ENCODE measurements at regions not wholly inside any gene's neighbourhood (a gene's known extent, or its start where the extent isn't known, plus 50 kb on each side); places are given as distances from the start of the nearest gene placed in this dataset.

DNA sequence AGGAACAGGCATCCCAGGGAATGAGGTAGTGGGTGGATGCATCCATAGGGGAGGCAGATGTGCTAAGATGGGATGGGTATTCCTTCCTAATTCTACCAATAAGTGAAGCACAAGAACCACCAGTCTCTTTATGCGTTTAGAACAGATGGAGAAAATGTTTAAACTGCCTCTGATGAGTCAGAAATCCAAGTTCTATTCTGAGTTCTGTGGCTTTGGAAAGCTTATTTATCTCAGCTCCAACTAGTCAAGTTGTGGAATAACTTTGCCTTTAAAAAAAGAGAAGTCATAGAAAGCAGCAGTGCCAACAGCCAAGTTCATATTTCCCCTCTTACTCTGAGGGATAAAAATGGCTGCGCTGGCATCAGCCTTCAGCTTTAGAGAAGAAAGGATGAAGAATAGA is 761.7 kb downstream of the IGSF11 start:
- no peak for DNase-seq (ENCODE audit: low spot score)

DNA sequence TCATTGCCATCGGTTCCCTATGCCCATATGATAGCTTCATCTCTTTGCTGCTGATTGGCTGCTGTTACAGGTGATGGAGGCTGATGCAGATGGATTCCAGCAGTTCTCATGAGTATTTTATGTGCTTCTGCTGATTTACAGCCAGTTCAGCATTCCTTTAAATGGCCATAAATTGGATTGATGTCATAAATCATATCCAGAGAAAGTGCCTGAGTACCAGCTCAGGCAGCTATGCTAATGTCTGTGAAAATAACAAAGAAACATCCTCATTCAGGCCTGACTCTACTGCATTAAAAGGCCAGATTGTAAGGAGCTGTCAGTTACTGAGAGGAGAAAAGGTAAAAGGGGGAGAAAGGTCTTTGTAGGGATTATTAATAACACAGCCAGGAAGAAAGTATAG is 756.8 kb downstream of the IGSF11 start:
- no peak for DNase-seq (ENCODE audit: low spot score)

DNA sequence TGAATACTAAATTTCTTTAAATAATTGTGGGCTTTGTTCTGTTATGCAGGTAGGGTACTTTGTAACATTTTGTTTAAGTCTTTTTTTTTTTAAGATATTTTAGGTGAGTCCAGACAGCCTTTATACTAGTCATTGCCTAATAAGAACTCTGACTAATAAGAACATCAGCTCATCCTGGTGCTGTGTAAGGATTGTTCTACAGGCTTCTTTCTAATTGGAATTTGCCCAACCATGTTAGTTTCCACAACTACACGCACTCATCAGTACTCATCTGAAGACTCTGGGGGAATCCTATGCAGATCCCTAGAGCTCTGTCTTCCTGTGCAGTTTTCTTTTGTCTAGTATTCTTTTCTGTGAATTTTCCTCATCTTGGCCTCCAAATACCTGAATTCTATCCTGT is 741.8 kb downstream of the IGSF11 start:
- DNase-seq (ENCODE audit: low spot score) = no peak

DNA sequence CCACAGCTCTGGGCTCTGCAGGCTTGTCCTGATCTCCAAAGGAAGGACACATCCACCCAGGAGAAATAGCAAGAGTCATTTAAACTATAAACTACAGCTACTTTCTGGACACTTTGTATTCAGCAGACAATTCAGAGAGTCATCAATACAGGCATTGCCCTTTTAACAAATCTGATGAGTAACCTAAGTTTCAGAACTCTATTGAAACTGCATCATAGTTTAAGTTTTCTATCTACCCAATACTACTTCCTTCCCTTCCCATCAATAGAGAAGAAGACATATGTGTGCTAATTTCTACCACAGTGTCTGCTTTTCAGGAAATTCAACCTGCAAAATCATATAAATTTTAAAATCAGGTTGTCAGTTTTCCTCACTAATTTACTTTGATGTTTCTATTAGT is 736.5 kb downstream of the IGSF11 start:
- no peak for DNase-seq (ENCODE audit: low spot score)

DNA sequence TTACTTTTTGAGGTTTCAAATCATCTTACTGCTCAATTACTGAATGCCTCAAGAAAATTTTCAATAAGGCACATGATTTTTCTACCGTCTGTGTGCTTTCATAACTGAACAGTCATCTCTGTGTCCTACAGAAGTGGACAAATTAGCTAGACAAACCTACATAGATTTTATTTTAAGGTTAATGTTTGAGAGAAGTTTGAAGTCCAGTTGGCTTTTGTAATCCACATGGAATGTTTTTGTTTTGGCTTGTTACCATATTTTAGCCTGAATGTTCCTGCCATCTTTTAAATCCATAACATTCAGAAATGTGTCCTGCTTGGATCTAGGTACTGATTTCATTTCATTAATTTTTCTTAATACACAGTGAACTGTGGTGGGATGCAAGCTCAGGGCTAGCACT is 730.1 kb downstream of the IGSF11 start:
- DNase-seq (ENCODE audit: low spot score) = no peak

DNA sequence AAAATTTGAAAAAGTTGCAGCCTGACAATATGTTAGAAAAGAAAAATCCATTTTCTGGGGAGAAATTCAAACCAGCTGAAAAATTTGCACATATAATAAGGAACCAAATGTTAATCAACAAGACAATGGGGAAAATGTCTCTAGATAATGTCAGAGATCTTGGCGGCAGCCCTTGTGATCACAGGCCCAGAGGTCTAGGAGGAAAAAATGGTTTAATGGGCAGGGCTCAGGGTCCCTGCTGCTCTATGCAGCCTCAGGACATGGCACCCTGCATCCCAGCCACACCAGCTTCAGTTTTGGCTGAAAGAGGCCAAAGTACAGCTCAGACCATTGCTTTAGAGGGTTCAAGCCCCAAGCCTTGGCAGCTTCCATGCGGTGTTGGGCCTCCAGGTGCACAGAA is 701.9 kb downstream of the IGSF11 start:
- no peak for DNase-seq (ENCODE audit: low spot score)

DNA sequence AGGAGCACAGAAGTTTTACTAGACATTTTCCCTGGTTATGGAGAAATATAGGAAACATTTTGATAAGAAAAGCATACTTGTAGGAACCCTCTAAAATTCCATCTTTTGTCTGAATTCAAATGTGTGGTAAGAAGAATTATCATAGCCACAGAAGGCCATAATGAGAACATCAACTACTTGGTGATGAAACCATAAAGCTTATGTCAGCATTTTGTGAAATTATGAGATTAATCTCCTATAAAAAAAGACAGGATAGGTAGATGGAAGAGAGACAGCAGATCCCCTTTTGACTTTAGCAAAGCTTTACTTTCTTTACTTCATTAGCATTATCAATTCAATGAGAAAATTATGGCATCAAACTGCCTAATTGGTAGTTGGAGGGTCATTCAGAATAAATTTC is 697.0 kb downstream of the IGSF11 start:
- DNase-seq (ENCODE audit: low spot score) = no peak

DNA sequence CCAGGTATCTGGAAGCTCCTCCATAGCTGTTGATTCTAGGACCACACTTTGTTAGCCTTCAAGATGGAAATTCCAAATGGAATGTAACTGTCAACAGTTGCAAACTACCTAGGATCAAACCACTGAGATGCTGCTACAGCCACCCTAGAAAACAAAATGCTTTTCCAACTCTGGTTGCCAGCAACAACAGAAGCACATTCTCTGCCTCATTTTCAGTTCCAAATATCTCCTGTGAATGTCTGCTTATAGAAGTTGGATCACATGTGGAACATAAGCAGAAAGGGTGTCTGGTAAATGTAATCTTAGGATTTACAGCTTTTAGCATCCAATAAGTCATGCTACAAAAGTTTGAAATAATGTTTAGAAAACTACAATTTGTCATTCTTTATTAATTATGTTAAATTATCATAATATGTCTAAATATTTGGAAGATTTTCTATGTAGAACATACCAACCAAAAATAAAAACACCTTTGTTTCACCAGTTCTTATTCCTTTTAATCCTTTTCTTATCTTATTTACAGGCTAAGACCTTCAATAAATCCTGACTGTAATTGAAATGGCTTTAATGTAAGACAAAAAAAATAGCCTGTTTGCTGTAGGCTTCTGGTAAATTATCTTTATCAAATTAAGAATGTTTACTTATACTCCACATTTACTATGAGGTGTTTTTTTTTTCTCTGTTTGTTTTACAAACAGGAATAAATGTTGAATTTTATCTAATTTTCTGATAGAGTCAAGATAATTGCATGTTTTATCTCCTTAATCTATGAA is 687.1 kb downstream of the IGSF11 start:
- DNase-seq (ENCODE audit: low spot score) = no peak

DNA sequence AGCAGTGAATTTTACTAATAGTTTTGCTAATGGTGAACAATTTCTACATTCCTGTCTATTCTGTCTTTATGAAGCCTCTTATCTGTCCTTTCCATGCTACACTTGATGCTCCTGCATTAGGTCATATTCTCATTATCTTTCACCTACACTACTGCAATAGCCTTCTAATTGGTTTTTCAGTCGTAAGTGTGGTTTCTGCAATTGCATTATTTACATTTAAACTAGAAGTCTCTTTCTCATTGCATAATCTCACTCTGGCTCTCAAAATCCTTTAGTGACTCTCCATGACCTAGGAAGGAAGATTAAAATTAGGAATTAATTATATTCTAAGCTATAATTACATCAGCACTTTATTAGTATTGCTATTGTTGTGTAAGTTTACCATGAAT is 686.5 kb downstream of the IGSF11 start:
- DNase-seq (ENCODE audit: low spot score) = no peak

DNA sequence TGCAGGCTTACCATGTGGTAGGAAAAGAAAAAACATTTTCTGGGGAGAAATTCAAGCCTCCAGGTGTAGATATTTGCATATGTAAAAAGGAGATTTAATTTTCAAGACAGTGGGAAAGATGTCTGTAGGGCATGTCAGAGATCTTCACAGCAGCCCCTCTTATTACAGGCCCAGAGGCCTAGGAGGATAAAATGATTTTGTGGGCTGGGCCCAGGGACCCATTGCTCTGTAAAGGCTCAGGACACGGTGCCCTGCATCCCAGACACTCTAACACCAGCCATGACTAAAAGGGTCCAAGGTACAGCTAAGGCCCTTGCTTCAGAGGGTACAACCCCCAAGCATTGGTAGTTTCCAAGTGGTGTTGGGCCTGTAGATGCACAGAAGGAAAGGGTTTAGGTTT is 680.1 kb downstream of the IGSF11 start:
- no peak for DNase-seq (ENCODE audit: low spot score)

DNA sequence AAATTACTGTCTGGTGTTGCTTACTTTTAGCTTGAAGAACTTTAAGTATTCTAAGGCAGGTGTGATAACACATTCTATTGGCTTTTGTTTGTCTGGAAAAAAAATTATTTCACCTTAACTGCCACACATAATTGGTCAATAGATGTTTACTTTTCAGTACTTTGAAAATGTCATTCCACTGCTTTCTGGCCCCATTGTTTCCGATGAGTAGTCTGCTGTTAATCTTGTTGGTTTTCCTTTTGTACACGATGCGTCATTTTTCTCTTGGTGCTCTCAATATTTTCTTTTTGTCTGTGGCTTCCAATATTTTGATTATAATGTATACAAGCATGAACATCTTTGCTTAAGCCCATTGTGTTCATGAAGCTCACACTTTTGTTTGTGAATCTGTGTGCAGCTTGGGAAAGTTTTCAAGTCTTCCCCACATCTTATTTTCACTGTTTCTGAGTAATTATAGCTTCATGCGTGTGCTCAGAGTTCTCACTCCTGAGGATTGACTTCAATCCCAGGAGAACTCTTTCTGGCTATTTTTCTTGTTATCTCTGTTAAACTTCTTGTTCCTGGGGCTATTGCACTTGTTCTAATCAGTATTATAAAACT is 664.7 kb downstream of the IGSF11 start:
- no peak for DNase-seq (ENCODE audit: low spot score)

DNA sequence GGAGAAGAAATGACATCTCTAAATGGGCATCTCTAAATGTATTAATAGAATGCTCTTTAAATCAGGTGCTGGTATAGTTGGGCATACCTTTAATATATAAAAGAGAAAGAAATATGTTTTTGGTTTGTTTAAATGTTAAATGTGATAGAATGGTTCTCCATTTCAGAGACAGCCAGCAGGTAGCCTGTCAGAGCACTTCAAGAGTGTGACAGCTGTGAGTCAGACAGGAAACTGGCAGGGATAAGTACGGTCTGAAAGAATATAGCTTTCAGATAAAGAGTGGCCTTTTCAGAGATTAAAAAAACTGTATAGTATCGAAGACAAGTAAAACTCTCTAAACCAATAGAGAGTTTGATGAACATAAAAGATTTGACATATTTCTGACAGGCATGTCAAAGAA is 654.1 kb downstream of the IGSF11 start:
- DNase-seq (ENCODE audit: low spot score) = no peak

DNA sequence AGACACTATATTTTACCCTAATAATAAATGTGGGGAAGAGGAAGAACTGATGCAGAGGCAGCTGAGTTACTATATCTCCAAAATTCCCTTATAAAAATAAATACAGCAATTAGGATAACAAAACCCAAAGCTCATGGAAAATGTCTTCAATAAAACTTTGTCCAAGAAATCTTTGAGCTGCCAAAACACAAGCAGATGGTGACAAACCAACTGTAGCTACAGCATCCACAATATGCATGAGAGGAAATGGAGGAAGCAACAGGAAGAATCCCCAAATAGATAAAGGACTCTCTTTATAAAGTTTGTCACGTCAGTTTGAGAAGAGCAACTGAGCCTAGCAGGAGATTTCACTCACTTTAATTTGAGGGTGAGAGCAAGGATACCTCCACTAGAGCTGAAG is 638.2 kb downstream of the IGSF11 start:
- DNase-seq (ENCODE audit: low spot score) = no peak

DNA sequence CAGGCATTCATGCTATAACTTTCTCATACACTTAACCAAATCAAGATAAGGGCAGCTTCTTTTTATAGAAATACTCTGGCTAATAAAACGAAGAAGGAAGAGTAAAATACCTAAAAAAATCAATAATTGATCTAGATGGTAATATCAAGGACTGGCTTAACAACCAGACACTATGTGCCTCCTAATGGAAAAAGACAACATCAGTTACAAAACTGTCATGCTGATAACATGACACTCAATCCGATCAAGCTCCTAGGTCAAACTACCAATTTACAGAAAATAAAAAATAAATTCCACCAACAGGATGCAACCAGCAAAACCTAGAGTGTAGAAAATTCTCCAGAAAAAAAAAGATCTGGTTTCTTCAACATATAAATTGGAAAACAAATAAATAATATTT is 634.6 kb downstream of the IGSF11 start:
- no peak for DNase-seq (ENCODE audit: low spot score)

DNA sequence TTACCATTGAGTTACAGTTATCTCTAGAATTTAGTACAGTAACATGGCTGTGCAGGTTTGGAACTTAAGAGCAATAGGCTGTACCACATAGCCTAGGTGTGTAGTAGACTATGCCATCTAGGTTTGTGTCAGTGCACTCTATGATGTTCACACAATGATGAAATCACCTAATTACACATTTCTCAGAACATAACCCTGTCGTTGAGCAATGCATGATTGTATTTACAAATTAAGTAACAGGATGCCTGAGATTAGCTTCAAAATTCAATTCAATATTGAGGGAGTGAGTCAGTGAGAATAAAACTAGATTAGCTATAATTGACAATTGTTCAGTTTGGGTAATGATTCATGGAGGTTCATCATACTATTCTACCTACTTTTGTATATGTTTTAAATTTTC is 633.8 kb downstream of the IGSF11 start:
- no peak for DNase-seq (ENCODE audit: low spot score)

DNA sequence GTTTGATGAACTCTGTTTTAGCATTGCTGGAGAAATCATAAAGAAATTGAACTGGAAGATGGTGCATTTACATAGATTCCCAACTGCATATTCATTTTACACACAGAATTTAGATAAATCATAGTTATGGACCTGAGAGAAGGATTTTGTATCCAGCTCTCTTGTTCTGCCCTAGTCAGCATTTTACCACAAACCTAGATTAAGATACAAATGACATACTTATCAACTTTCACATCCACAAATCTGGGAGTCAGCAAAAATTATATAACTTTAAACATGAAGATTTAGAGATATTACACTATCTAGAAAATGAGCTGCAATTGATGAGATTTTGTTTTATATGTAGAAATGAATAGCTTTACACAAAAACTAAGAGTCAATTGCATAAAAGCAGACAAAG is 632.8 kb downstream of the IGSF11 start:
- DNase-seq (ENCODE audit: low spot score) = no peak

DNA sequence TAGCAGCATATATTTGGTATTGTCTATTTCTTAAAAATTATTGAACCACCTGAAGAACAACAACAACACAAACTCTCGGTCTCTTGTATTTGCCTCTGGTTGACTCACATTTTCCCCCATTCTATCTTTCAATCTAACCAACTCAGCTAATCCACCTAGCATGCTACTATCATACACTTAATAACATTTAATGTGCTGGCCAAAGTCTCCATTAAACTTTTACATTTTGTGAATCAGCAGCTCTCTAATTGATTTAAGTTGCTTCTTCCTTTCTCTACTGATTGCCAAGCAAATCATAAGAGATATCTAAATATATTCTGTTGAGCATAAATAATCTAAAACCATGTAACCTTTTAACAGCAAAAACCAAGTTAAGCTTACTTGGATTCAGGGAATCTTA is 631.7 kb downstream of the IGSF11 start:
- no peak for DNase-seq (ENCODE audit: low spot score)

DNA sequence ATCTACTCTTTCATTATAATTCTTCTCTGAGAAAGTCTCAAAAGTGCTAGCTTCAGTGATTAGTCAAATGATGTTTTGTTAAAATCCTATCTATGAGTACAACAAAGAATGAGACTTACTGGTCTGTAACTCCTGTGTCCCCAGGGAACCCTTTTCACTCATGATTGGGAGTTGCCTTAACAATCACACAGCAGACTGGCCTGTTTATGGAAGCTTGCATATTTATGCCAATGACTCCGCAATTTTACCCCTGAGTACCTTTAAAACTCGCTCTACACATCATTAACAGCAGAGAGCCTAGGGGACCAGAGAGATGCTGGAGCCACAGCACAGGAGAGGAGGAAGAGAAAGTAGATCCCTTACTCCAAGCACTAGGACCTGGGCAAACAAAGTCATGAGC is 628.1 kb downstream of the IGSF11 start:
- DNase-seq (ENCODE audit: low spot score) = no peak

DNA sequence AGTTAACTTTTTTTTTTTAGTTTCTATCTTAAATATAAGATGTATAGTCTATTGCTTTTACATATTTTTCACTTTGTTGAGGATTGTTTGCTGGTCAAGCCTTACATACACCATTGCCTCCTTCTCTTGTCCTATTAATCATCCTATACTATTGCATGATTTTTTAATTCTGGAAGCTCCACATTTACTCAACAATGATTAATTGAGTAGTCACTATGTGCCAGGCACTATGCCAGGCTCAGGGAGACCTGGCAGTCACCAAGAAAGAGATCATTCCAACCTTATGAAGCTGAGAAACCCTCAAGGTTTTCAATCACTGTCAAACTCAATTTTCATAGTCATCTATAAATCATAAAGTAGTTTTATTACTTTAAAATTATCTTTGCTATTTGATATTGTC is 626.2 kb downstream of the IGSF11 start:
- DNase-seq (ENCODE audit: low spot score) = no peak

DNA sequence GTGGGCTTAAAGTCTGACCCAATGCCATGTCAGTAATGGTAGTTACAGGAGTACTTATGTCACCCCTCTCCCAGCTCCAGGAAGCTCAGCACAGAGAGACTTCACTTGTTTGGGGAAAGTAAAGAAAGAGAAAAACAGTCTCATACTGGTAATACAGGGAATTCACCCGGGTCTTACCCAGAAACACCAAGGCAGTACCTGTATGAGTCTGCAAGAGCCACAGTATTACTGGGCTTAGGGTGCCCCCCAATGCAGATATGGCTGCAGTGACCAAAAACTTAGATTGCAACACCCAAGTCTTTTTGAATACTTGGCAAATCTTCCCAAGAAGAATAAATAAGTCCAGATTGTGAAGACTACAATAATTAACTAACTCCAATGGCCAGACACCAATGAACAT is 622.1 kb downstream of the IGSF11 start:
- DNase-seq (ENCODE audit: low spot score) = no peak

DNA sequence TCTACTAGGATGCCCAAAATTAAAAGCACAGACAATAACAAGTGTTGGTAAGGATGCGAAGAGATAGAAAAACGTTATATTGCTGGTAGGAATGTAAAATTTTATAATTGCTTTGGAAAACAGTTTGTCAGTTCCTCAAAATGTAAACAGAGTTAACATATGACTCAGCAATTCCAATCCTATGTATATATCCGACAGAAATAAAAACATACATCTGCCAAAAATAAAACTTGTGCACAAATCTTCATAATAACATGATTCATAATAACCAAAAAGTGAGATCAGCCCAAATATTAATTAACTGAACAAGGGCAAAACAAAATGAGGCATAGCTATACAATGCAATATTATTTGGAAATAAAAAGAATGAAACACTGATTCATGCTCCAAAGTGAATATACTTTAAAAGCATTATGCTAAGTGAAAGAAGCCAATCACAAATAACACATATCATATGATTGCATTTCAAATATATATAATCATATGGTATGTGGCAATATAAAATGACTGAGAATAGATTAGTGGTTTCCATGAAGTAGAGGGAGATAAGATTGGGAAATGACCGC is 609.3 kb downstream of the IGSF11 start:
- no peak for DNase-seq (ENCODE audit: low spot score)

DNA sequence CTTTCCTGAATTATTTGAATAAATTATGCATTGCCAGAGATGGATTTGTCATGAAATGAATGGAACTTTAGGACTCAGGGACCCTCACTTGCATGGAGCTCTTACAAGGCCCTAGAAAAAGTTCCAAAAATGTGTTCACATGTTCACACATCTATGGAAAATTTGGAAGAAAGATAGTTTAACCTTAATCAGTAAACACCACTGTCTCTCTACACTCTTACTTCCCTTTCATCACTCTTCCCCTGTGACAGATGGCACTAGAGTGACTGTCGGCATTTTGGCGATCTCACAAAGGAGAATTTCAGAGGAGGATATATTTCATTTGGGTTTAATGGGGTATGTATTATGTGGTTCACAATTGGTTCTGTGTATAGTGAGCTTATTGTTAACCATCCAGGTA is 600.8 kb downstream of the IGSF11 start:
- no peak for DNase-seq (ENCODE audit: low spot score)

DNA sequence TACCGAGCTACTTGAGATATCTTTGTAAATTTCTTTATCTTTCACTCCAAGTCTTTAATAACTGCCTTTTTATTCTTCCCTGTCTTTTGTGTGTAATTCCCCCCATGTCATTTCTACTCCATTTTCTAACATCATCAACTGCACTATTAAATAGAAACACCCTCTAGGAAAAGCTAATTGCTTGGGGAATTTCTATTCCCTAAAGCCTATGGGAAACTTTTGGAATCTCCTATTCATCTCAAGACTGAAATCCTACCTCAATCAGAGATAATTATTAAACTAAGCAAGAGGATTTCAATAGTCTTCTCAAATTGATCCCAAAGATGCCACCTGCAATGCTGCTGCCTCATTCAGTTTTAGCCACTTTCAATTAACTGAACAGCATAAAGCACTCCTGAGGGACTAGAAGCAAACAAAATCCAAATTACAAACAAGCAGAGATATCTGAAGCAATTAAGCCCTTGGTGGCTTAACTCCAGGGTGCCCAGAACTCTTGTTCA is 598.7 kb downstream of the IGSF11 start:
- DNase-seq (ENCODE audit: low spot score) = no peak

Measured in COLO829 (cell line).